ENCODE measurements at regions not wholly inside any gene's neighbourhood (a gene's known extent, or its start where the extent isn't known, plus 50 kb on each side); places are given as distances from the start of the nearest gene placed in this dataset.

DNA sequence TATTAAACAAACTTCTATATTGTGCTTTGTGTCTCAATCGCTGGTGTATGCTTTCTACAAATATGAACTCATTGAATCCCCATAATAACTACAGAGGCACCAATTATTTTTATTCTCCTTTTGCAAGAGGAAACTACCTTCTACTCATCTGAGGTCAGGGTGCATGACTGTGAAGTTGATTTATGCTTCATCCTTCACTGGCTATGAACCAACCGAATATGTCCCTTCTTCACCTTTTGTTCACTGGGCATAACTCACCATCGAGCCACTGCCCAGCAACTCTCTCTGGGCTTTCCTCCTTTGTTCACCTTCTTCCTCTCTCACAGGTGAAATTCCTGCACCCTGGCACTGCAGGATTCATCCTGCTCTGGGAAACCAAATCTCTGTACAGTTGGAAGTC lies 61.3 kb upstream of the PFKP start:
- Mint-ChIP-seq H3K4me3 (no peak overlapping the region), H3K27ac (no peak overlapping the region), H3K36me3 (ENCODE audit: insufficient read depth in 1 of 3, low read depth in 3 of 3) (no peaks in the 10 kb centered on the region), H3K27me3 (ENCODE audit: low read depth) (peaks cover 5% of the 10 kb centered on the region), H3K9me3 (no peaks in the 10 kb centered on the region), H3K4me1 (peaks cover 8 to 12% of the 10 kb centered on the region in 2 experiments)
- no peak overlapping the region for H4K5ac ChIP-seq (ENCODE audit: insufficient read length, low read depth, low read length)
- H3K9me3 ChIP-seq (ENCODE audit: control insufficient read depth, low read depth, low read length): no peaks in the 10 kb centered on the region
- H2BK12ac ChIP-seq (ENCODE audit: insufficient read length, low read depth, low read length): no peak overlapping the region
- H4K91ac ChIP-seq (ENCODE audit: insufficient read length, low read depth, low read length): no peak overlapping the region
- H2BK20ac ChIP-seq (ENCODE audit: low read depth, low read length, poor library complexity, severe bottlenecking): no peak overlapping the region
- H2AK5ac ChIP-seq (ENCODE audit: insufficient read length, low read length): no peak overlapping the region
- DNase-seq: no peak
- H4K20me1 ChIP-seq (ENCODE audit: control insufficient read depth, insufficient read depth, insufficient read length): no peaks in the 10 kb centered on the region
- no peak overlapping the region for H2BK120ac ChIP-seq (ENCODE audit: low read depth, low read length, poor library complexity, severe bottlenecking)
- WGBS (ENCODE audit: extremely low coverage, insufficient read length, low lambda C conversion rate): no CpG with 5 or more reads among the region's 3 CpGs
- no peak overlapping the region for H3K4ac ChIP-seq (ENCODE audit: low read depth, low read length)
- no peak overlapping the region for H3K56ac ChIP-seq (ENCODE audit: insufficient read length, low read depth, low read length)
- H3T11ph ChIP-seq (ENCODE audit: low read length): no peak overlapping the region
- H3K27me3 ChIP-seq (ENCODE audit: insufficient read depth, low read length): no peaks in the 10 kb centered on the region
- no peak overlapping the region for H3K14ac ChIP-seq (ENCODE audit: insufficient read depth, low read length)
- no peak overlapping the region for H2BK15ac ChIP-seq (ENCODE audit: low read depth, low read length)
- no peak for TF ChIP-seq CTCF (conservative IDR thresholded peaks at IDR 0.05)
- H3K4me2 ChIP-seq (ENCODE audit: insufficient read depth, insufficient read length, low read length): no peak overlapping the region
- H2BK5ac ChIP-seq (ENCODE audit: insufficient read length, low read length): no peak overlapping the region
- no peak overlapping the region for H3K23ac ChIP-seq (ENCODE audit: insufficient read length, low read depth, low read length)
- H3K9ac ChIP-seq (ENCODE audit: extremely low read depth, insufficient read length, low read length): no peak overlapping the region
- H3K79me1 ChIP-seq (ENCODE audit: insufficient read depth, low read depth, low read length, poor library complexity, severe bottlenecking): no peaks in the 10 kb centered on the region
- no peaks in the 10 kb centered on the region for H3K23me2 ChIP-seq (ENCODE audit: insufficient read length, low read depth, low read length, poor library complexity, severe bottlenecking)
- no peak overlapping the region for H3K27ac ChIP-seq (ENCODE audit: insufficient read length, low read depth, low read length)
- no peak overlapping the region for H4K8ac ChIP-seq (replicated peaks; ENCODE audit: insufficient read length, low read depth, low read length)
- no peaks in the 10 kb centered on the region for H3K4me1 ChIP-seq (ENCODE audit: insufficient read depth, low read length)
- H3K18ac ChIP-seq (ENCODE audit: insufficient read length, low read depth, low read length): no peak overlapping the region
- no peaks in the 10 kb centered on the region for H3K79me2 ChIP-seq (ENCODE audit: insufficient read depth, low read length)
- no peak overlapping the region for H2AFZ ChIP-seq (ENCODE audit: low read length)
